HL-60 (cell line): ENCODE measurements at regions not wholly inside any gene's neighbourhood (a gene's known extent, or its start where the extent isn't known, plus 50 kb on each side); places are given as distances from the start of the nearest gene placed in this dataset.

ENCODE experiments used
- GABPA ChIP-seq: IDR thresholded peaks from 2 replicates; pipeline ENCODE4 v1.6.1; 2012; ENCODE audit warnings: low read depth
- POLR2AphosphoS5 ChIP-seq: IDR thresholded peaks from 2 replicates; pipeline ENCODE4 v1.6.1; 2012; ENCODE audit warnings: low read depth
- REST ChIP-seq: IDR thresholded peaks from 2 replicates; pipeline ENCODE4 v1.6.1; 2012; ENCODE audit warnings: low read depth; ENCODE audit not compliant: insufficient replicate concordance
- TF ChIP-seq, protein P1 (sequence below): IDR thresholded peaks from one replicate; pipeline ENCODE4 v1.5.1; 2011; ENCODE audit warnings: low read length, control low read depth, inconsistent platforms; ENCODE audit not compliant: insufficient read depth

DNA sequence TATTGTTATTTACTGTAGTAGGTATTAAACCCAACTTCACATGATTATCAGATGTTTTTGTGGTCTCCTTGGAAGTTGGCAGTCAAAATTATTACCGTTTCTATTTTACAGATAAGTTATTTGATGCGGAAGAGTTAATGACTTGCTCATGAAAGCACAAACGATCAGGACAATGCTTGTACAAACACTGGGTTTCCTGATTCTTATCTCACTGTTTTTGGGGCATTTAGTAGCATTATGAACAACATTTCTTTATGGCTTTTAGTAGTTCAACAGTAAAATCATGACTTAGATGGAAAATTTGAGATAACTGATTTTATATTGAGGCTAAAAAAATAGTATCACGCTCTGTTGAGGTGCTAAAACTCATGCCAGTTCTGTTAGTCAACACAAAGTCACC, 361.5 kb upstream of the MBL2 start:
- TF ChIP-seq, protein P1, sequence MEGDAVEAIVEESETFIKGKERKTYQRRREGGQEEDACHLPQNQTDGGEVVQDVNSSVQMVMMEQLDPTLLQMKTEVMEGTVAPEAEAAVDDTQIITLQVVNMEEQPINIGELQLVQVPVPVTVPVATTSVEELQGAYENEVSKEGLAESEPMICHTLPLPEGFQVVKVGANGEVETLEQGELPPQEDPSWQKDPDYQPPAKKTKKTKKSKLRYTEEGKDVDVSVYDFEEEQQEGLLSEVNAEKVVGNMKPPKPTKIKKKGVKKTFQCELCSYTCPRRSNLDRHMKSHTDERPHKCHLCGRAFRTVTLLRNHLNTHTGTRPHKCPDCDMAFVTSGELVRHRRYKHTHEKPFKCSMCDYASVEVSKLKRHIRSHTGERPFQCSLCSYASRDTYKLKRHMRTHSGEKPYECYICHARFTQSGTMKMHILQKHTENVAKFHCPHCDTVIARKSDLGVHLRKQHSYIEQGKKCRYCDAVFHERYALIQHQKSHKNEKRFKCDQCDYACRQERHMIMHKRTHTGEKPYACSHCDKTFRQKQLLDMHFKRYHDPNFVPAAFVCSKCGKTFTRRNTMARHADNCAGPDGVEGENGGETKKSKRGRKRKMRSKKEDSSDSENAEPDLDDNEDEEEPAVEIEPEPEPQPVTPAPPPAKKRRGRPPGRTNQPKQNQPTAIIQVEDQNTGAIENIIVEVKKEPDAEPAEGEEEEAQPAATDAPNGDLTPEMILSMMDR: no peak
- TF ChIP-seq POLR2AphosphoS5 (no peak), GABPA (no peak), REST (no peak)
